Activated CD4-positive, alpha-beta T cell treated with anti-CD3 and anti-CD28 coated beads for 48 hours (primary cell): ENCODE measurements at regions not wholly inside any gene's neighbourhood (a gene's known extent, or its start where the extent isn't known, plus 50 kb on each side); places are given as distances from the start of the nearest gene placed in this dataset.
"Not testable (repeated sequence)": the region's sequence is repeated elsewhere in the genome, so short reads cannot be mapped to it uniquely, and the experiment has no call there.

ENCODE experiments used
- DNase-seq: peaks from one replicate; pipeline ENCODE4 v3.0.0-alpha.2; 2020

- no peak for DNase-seq
Observed at GRCh38 chr6:170146640-170147039, 144.2 kb downstream of the DLL1 start.

GRCh38 chr6:170146131-170146530 lies 144.7 kb downstream of the DLL1 start:
- DNase-seq, result not testable (repeated sequence)

GRCh38 chr6:170145716-170146115 lies 145.2 kb downstream of the DLL1 start:
- peak; percentile 43 for DNase-seq

- no peak for DNase-seq
Observed at GRCh38 chr6:170145272-170145592, 145.6 kb downstream of the DLL1 start.

GRCh38 chr6:170144571-170145271 lies 146.2 kb downstream of the DLL1 start:
- DNase-seq, result no peak

- no peak for DNase-seq
Observed at GRCh38 chr6:170143401-170144150, 147.3 kb downstream of the DLL1 start.

GRCh38 chr6:170142559-170142958 lies 148.3 kb downstream of the DLL1 start:
- no peak for DNase-seq

- not testable (repeated sequence) for DNase-seq
Observed at GRCh38 chr6:170141061-170141460, 149.8 kb downstream of the DLL1 start.

GRCh38 chr6:170140129-170140528 lies 150.7 kb downstream of the DLL1 start:
- no peak for DNase-seq

GRCh38 chr6:170139531-170139930 lies 151.3 kb downstream of the DLL1 start:
- DNase-seq, result no peak

GRCh38 chr6:170139046-170139445 lies 151.8 kb downstream of the DLL1 start:
- DNase-seq, result not testable (repeated sequence)

GRCh38 chr6:170137911-170138910 lies 152.7 kb downstream of the DLL1 start:
- no peak for DNase-seq

- no peak for DNase-seq
Observed at GRCh38 chr6:170137176-170137891, 153.5 kb downstream of the DLL1 start.

GRCh38 chr6:170136541-170137175 lies 154.2 kb downstream of the DLL1 start:
- DNase-seq, result no peak

- DNase-seq, result no peak
Observed at GRCh38 chr6:170135821-170136471, 154.9 kb downstream of the DLL1 start.

- no peak for DNase-seq
Observed at GRCh38 chr6:170135461-170135820, 155.4 kb downstream of the DLL1 start.

GRCh38 chr6:170134471-170135440 lies 156.1 kb downstream of the DLL1 start:
- DNase-seq, result no peak

- DNase-seq, result no peak
Observed at GRCh38 chr6:170134031-170134470, 156.8 kb downstream of the DLL1 start.

GRCh38 chr6:170132561-170132991 lies 158.3 kb downstream of the DLL1 start:
- DNase-seq, result no peak

GRCh38 chr6:170132011-170132521 lies 158.8 kb downstream of the DLL1 start:
- DNase-seq, result no peak
